SK-N-MC (cell line): ENCODE measurements at regions not wholly inside any gene's neighbourhood (a gene's known extent, or its start where the extent isn't known, plus 50 kb on each side); places are given as distances from the start of the nearest gene placed in this dataset.

Source experiments
- EZH2 ChIP-seq: fragments of 200-600 bp; sonication (generic); IDR thresholded peaks from one replicate; pipeline ENCODE4 v1.6.1; 2017; ENCODE audit warnings: antibody characterized with exemption
- FOXP2 ChIP-seq: optimal IDR thresholded peaks from 2 replicates; pipeline ENCODE3; 2011; ENCODE audit warnings: mild to moderate bottlenecking, moderate library complexity; ENCODE audit not compliant: insufficient read depth; ENCODE audit errors: extremely low read length, control extremely low read depth
- POLR2AphosphoS5 ChIP-seq: IDR thresholded peaks from 2 replicates; pipeline ENCODE4 v1.6.1; 2012; ENCODE audit warnings: mild to moderate bottlenecking, low read depth, low read length, borderline replicate concordance

- no peak for TF ChIP-seq POLR2AphosphoS5
- TF ChIP-seq EZH2: no peak
- TF ChIP-seq FOXP2: no peak
Measured at GRCh38 chr1:226467443-226467842, 59.5 kb upstream of the PARP1 start.
